ENCODE measurements at regions not wholly inside any gene's neighbourhood (a gene's known extent, or its start where the extent isn't known, plus 50 kb on each side); places are given as distances from the start of the nearest gene placed in this dataset.

DNA sequence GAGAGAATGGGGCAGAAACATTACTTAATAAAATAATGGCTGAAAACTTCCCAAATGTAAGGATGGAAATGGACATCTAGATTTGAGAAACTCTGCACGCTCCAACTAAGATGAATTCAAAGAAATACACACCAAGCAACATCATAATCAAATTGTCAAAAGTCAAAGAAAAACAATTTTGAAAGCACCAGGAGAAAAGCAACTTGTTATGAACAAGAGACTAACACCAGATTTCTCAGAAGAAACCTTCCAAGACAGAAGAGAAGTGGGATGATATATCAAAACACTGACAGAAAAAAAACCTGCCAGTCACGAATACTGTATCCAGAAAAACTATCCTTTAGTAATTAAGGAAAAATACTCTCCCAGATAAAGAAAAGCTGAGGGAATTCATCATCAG, 208.6 kb upstream of the SAMSN1 start:
- ChIA-PET POLR2A (interaction anchor here (1.7 to 1.9 kb wide), 2 partner anchors 8 to 10 kb away, joined by 9 to 17 read pairs; no protein-coding TSS in a partner anchor), CTCF (ENCODE audit: low intra/inter-chr PET ratio) (no interaction called here)
- DNase-seq (ENCODE audit: extremely low read depth in 1 of 4, low spot score in 3 of 4) (no peak), FAIRE-seq (no peak), ATAC-seq (no peak)
- BruUV-seq (replicated peaks) = no TSS peak
- H3K4me2 ChIP-seq (ENCODE audit: insufficient read depth, low read length) = peak overlapping the region; percentile 65
- peaks cover 100% of the 10 kb centered on the region for H3K79me2 ChIP-seq (ENCODE audit: control insufficient read depth, insufficient read depth, low read length)
- no peaks in the 10 kb centered on the region for H4K20me1 ChIP-seq (replicated peaks; ENCODE audit: control insufficient read depth, insufficient read depth, low read length)
- TF ChIP-seq ZNF217 (CRISPR knock-in tag; IDR thresholded peaks at IDR 0.05) (no peak), SIN3A (IDR thresholded peaks at IDR 0.05; ENCODE audit: borderline replicate concordance in 2 of 2, control insufficient read depth in 1 of 2, low read depth in 2 of 2, low read length in 2 of 2) (0 out of 4 replicates have a peak, but pooled peaks of 1 of the 2 experiments have one; percentile 3), ZNF583 (CRISPR knock-in tag; IDR thresholded peaks at IDR 0.05) (peak; percentile 92), THRAP3 (IDR thresholded peaks at IDR 0.05; ENCODE audit: borderline replicate concordance) (peak; percentile 27; the same call in 1 of the 2 replicates), CBX3 (IDR thresholded peaks at IDR 0.05; ENCODE audit: borderline replicate concordance in 1 of 2, low read length in 2 of 2) (0 out of 3 replicates have a peak, but pooled peaks of 1 of the 2 experiments have one; percentile 11), MAFK (IDR thresholded peaks at IDR 0.05; ENCODE audit: low read length) (0 out of 2 replicates have a peak, but pooled peaks have one; percentile 1), ZC3H8 (IDR thresholded peaks at IDR 0.05) (no peak), HDAC1 (IDR thresholded peaks at IDR 0.05) (no peak), MLLT1 (IDR thresholded peaks at IDR 0.05) (peak in 1 of 2 experiments; percentile 13; a peak in 1 of 4 replicates), NCOA2 (IDR thresholded peaks at IDR 0.05; ENCODE audit: partially characterized antibody in 2 of 2) (peak in 1 of 2 experiments; percentile 21), RBM34 (IDR thresholded peaks at IDR 0.05; ENCODE audit: borderline replicate concordance, insufficient read depth, low read length) (no peak)
- TF ChIP-seq, protein P1, sequence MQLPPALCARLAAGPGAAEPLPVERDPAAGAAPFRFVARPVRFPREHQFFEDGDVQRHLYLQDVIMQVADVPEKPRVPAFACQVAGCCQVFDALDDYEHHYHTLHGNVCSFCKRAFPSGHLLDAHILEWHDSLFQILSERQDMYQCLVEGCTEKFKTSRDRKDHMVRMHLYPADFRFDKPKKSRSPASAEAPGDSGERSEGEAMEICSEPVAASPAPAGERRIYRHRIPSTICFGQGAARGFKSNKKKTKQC (CRISPR knock-in tag; IDR thresholded peaks at IDR 0.05) = no peak
- TF ChIP-seq, protein P2, sequence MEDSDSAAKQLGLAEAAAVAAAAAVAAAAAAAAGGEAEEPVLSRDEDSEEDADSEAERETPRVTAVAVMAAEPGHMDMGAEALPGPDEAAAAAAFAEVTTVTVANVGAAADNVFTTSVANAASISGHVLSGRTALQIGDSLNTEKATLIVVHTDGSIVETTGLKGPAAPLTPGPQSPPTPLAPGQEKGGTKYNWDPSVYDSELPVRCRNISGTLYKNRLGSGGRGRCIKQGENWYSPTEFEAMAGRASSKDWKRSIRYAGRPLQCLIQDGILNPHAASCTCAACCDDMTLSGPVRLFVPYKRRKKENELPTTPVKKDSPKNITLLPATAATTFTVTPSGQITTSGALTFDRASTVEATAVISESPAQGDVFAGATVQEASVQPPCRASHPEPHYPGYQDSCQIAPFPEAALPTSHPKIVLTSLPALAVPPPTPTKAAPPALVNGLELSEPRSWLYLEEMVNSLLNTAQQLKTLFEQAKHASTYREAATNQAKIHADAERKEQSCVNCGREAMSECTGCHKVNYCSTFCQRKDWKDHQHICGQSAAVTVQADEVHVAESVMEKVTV (CRISPR knock-in tag; IDR thresholded peaks at IDR 0.05) = peak; percentile 5; the same call in 1 of the 2 replicates
- TF ChIP-seq, protein P3, sequence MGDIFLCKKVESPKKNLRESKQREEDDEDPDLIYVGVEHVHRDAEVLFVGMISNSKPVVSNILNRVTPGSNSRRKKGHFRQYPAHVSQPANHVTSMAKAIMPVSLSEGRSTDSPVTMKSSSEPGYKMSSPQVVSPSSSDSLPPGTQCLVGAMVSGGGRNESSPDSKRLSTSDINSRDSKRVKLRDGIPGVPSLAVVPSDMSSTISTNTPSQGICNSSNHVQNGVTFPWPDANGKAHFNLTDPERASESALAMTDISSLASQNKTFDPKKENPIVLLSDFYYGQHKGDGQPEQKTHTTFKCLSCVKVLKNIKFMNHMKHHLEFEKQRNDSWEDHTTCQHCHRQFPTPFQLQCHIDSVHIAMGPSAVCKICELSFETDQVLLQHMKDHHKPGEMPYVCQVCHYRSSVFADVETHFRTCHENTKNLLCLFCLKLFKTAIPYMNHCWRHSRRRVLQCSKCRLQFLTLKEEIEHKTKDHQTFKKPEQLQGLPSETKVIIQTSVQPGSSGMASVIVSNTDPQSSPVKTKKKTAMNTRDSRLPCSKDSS (IDR thresholded peaks at IDR 0.05; ENCODE audit: low read depth, partially characterized antibody) = peak; percentile 27
- no peak overlapping the region for H2AFZ ChIP-seq (ENCODE audit: low read depth, low read length)
- peak overlapping the region; percentile 46 for H3K4me3 ChIP-seq
- intact Hi-C loops (cut with micrococcal nuclease) (loop anchor here (2.0 to 10.0 kb wide), 6 partner anchors 77 to 980 kb away; no protein-coding TSS in a partner anchor), in situ Hi-C loops (cut with MboI) (loop anchor here (5.0 kb wide), 1 partner anchor 77 kb away; no protein-coding TSS in a partner anchor)
- peaks cover 0 to 34% of the 10 kb centered on the region in 2 experiments; a peak in 2 of 5 replicates for H3K4me1 ChIP-seq (replicated peaks in 1 of 2; ENCODE audit: control insufficient read depth in 2 of 2, insufficient read depth in 2 of 2, low read length in 2 of 2)
- no peaks in the 10 kb centered on the region for H3K27me3 ChIP-seq (ENCODE audit: control insufficient read depth in 2 of 2, insufficient read depth in 2 of 2, low read length in 2 of 2)
- no peaks in the 10 kb centered on the region; the same call in 1 of the 2 replicates for H3K9me3 ChIP-seq (replicated peaks; ENCODE audit: control insufficient read depth, insufficient read depth, low read depth, low read length)
- no peaks in the 10 kb centered on the region for H3K9me1 ChIP-seq (ENCODE audit: control insufficient read depth, insufficient read depth, low read length)
- H3K27ac ChIP-seq (ENCODE audit: extremely low read depth, low read depth, low read length) = peak overlapping the region; percentile 92
- WGBS (ENCODE audit: insufficient coverage, low coverage, missing lambda C conversion rate) = 0% methylated on average over 2 of the region's 2 CpGs
- peak overlapping the region in 1 of 2 experiments; percentile 81; a peak in 2 of 4 replicates for H3K9ac ChIP-seq (ENCODE audit: insufficient read depth in 1 of 2, low read depth in 2 of 2, low read length in 2 of 2)
- peaks cover 21% of the 10 kb centered on the region; the same call in 2 of the 3 replicates for H3K36me3 ChIP-seq (ENCODE audit: control insufficient read depth, insufficient read depth, low read length)

Measured in K562 (cell line).